GM13977 (cell line): ENCODE measurements at regions not wholly inside any gene's neighbourhood (a gene's known extent, or its start where the extent isn't known, plus 50 kb on each side); places are given as distances from the start of the nearest gene placed in this dataset.
"Not testable (repeated sequence)": the region's sequence is repeated elsewhere in the genome, so short reads cannot be mapped to it uniquely, and the experiment has no call there.

ENCODE experiments used
- DNase-seq: peaks from one replicate; pipeline ENCODE4 v3.0.0; 2012; ENCODE audit warnings: low spot score
- CTCF ChIP-seq: IDR thresholded peaks from 2 replicates; pipeline ENCODE4 v1.5.1; 2012; ENCODE audit warnings: mild to moderate bottlenecking, control low read depth; ENCODE audit not compliant: insufficient read depth; ENCODE audit errors: extremely low read depth, missing control alignments
- in situ Hi-C: fragments of 300-500 bp; cut with MboI; formaldehyde crosslinking; loops from one replicate; pipeline ENCODE4 v1.12.0; 2022; ENCODE audit warnings: low sequenced_read_pairs, low pct_unique_long_range_greater_than_20kb, mixed read lengths, inconsistent platforms; ENCODE audit not compliant: unreplicated experiment

GRCh38 chr2:109677835-109678580 is 63.8 kb downstream of the SOWAHC start:
- in situ Hi-C loops = no loop called here
- DNase-seq = no peak
- no peak for TF ChIP-seq CTCF

GRCh38 chr2:109678724-109679201 is 64.6 kb downstream of the SOWAHC start:
- DNase-seq, in situ Hi-C loops: not testable (repeated sequence)

- no peak for TF ChIP-seq CTCF
- DNase-seq = no peak
- in situ Hi-C loops = no loop called here
These were observed 65.1 kb downstream of the SOWAHC start for GRCh38 chr2:109679225-109679624.

GRCh38 chr2:109679626-109680025 is 65.5 kb downstream of the SOWAHC start:
- TF ChIP-seq CTCF = no peak
- in situ Hi-C loops = no loop called here

GRCh38 chr2:109680523-109681297 is 66.5 kb downstream of the SOWAHC start:
- no peak for TF ChIP-seq CTCF
- no peak for DNase-seq
- in situ Hi-C loops = no loop called here

More at GRCh38 chr2:109679626-109680025, 65.5 kb downstream of the SOWAHC start:
- no peak for DNase-seq

GRCh38 chr2:109681633-109682380 is 67.6 kb downstream of the SOWAHC start:
- TF ChIP-seq CTCF = no peak
- in situ Hi-C loops = no loop called here
- no peak for DNase-seq
